Esophagus squamous epithelium (tissue), 4 donors: ENCODE measurements at regions not wholly inside any gene's neighbourhood (a gene's known extent, or its start where the extent isn't known, plus 50 kb on each side); places are given as distances from the start of the nearest gene placed in this dataset.

Experiments used
- CTCF ChIP-seq, 6 experiments: fragments of 450-650 bp in 4 of 6; fragments of 200-600 bp in 2 of 6; sonication (generic) in 2 of 6; IDR thresholded peaks; one replicate each; pipeline ENCODE4 v1.5.1; 2016 to 2019; ENCODE audit warnings: antibody characterized with exemption in 6 of 6, mild to moderate bottlenecking in 4 of 6, moderate library complexity in 4 of 6
- POLR2A ChIP-seq, 4 donors: fragments of 450-650 bp; IDR thresholded peaks; one replicate each; pipeline ENCODE4 v1.6.1; 2017; ENCODE audit warnings: antibody characterized with exemption in 4 of 4, mild to moderate bottlenecking in 4 of 4, moderate library complexity in 3 of 4

- TF ChIP-seq CTCF (IDR thresholded peaks at IDR 0.05) (no peak), POLR2A (IDR thresholded peaks at IDR 0.05) (no peak)
Observed at GRCh38 chr13:81800433-81800832, 1459.5 kb upstream of the SPRY2 start.
